ENCODE measurements at regions not wholly inside any gene's neighbourhood (a gene's known extent, or its start where the extent isn't known, plus 50 kb on each side); places are given as distances from the start of the nearest gene placed in this dataset.

DNA sequence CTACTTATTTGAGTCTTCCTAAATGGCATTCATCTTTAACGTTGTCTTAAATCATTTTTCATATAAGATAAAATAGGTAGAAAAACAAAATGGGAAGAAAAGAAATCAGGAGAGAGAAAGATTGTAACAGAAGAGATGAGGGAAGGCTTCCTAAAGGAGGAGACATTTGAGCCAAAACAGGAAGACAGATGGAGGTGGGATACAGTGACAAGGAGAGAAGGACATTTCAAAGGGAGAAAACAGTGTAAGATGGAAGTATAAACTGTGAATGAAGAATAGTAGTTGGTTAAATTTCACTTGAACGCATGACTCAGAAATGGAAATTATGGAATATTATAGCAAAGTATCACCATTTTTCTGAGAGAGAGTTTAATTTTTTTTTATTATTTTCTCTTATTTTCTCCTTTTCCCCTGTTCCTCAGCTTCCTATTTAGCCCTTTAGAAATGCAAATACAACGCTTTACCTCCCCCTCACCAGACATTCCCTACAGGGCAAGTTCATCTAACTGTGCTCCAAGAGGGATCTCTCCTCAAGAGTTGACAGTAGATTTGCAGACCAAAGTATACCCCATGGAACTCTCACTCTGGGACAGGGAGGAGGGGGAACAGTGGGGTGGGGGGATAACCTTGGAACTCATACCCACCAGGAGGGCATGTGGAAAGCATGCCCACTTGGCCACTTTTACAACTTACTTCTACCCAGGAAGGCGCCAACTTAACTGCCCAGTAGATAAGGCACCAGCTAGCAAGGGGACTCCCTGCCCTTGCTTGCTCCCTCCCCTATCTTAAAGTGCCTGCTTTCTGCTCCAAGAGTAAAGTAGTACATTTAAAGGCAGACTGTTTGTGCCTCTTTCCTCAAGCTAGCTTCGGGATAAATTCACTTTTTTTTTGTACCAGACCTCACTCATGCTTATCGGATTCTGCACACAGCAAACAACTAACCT is 304.7 kb upstream of the POU5F2 start:
- Histone ChIP-seq H3K4me1 (no peaks in the 10 kb centered on the region), H3K9me3 (no peaks in the 10 kb centered on the region), H3K4me3 (no peak overlapping the region), H3K27ac (no peak overlapping the region), H3K36me3 (peaks cover 0 to 39% (median 31%) of the 10 kb centered on the region in 4 donors), H3K27me3 (no peaks in the 10 kb centered on the region)
- TF ChIP-seq, protein P1, sequence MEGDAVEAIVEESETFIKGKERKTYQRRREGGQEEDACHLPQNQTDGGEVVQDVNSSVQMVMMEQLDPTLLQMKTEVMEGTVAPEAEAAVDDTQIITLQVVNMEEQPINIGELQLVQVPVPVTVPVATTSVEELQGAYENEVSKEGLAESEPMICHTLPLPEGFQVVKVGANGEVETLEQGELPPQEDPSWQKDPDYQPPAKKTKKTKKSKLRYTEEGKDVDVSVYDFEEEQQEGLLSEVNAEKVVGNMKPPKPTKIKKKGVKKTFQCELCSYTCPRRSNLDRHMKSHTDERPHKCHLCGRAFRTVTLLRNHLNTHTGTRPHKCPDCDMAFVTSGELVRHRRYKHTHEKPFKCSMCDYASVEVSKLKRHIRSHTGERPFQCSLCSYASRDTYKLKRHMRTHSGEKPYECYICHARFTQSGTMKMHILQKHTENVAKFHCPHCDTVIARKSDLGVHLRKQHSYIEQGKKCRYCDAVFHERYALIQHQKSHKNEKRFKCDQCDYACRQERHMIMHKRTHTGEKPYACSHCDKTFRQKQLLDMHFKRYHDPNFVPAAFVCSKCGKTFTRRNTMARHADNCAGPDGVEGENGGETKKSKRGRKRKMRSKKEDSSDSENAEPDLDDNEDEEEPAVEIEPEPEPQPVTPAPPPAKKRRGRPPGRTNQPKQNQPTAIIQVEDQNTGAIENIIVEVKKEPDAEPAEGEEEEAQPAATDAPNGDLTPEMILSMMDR (IDR thresholded peaks at IDR 0.05) = no peak
- TF ChIP-seq POLR2A (IDR thresholded peaks at IDR 0.05) = no peak
- no peak for TF ChIP-seq POLR2AphosphoS5 (IDR thresholded peaks at IDR 0.05)
- no peak for TF ChIP-seq EP300 (IDR thresholded peaks at IDR 0.05)
- DNase-seq = no peak
- intact Hi-C loops (cut with DNase I; ENCODE audit: low total_unique reads) = no loop called here
- WGBS, 5 donors = 76 to 88% (median 86%) methylated on average over 6 of the region's 6 CpGs

DNA sequence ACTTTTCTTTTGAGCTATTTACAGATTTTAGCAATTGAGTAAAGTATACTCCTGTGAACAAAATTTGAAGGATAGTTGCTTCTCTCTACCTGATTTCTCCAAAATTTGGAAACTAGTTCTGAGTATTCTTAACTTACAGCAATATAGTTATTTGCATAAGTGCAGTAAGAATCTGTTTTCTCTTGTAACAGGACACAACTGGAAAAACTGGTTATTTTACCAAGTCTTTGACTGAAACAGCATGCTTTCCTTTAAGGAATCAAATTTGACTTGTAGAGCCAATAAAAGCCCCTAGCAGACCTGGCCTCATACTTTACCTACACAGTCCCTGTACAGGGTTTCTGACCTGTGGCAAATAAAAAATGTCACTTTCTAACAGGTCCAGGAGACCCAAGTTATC is 301.9 kb upstream of the POU5F2 start:
- intact Hi-C loops (cut with DNase I; ENCODE audit: low total_unique reads) = no loop called here
- no peak for TF ChIP-seq EP300 (IDR thresholded peaks at IDR 0.05)
- TF ChIP-seq, protein P1 (IDR thresholded peaks at IDR 0.05) = no peak
- no peak for TF ChIP-seq POLR2A (IDR thresholded peaks at IDR 0.05)
- TF ChIP-seq POLR2AphosphoS5 (IDR thresholded peaks at IDR 0.05) = no peak
- Histone ChIP-seq H3K4me1 (no peaks in the 10 kb centered on the region), H3K36me3 (peaks cover 0 to 21% (median 11%) of the 10 kb centered on the region in 4 donors), H3K27me3 (no peaks in the 10 kb centered on the region), H3K4me3 (no peak overlapping the region), H3K9me3 (no peaks in the 10 kb centered on the region), H3K27ac (no peak overlapping the region)
- DNase-seq = no peak

DNA sequence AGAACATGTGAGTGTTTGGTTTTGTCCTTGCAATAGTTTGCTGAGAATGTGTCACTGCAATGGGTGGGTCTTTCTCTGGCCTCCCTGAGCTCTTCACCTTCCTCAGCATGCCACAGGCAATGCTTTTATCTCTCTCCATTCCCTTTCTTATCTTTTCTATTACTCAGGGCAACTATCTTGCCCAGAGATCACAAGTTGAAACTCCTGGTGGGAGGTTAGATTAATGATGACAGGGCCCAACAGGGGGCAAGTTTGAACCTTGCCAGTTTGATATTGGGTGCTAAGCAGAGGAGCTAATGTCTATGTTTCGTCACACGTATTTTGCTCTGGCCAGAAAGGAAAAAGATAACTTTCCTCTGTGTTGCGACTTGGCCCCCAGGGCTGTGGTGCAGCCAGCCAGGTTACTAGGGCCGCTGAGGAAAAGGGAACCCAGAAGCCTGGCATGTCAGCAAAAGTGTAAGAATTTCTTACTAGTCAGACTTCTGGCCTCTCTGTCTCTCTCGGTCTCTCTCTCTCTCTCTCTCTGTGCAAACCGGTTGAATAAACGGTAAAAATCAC is 299.3 kb upstream of the POU5F2 start:
- no peak for DNase-seq
- Histone ChIP-seq H3K4me3 (no peak overlapping the region), H3K9me3 (no peaks in the 10 kb centered on the region), H3K27ac (no peak overlapping the region), H3K27me3 (no peaks in the 10 kb centered on the region), H3K36me3 (peaks cover 0 to 12% (median 6%) of the 10 kb centered on the region in 4 donors), H3K4me1 (no peaks in the 10 kb centered on the region)
- intact Hi-C loops (cut with DNase I; ENCODE audit: low total_unique reads) = no loop called here
- WGBS, 5 donors = 80 to 92% (median 88%) methylated on average over 7 of the region's 7 CpGs
- TF ChIP-seq, protein P1 (IDR thresholded peaks at IDR 0.05) = no peak
- TF ChIP-seq POLR2A (IDR thresholded peaks at IDR 0.05) (no peak), POLR2AphosphoS5 (IDR thresholded peaks at IDR 0.05) (no peak), EP300 (IDR thresholded peaks at IDR 0.05) (no peak)

DNA sequence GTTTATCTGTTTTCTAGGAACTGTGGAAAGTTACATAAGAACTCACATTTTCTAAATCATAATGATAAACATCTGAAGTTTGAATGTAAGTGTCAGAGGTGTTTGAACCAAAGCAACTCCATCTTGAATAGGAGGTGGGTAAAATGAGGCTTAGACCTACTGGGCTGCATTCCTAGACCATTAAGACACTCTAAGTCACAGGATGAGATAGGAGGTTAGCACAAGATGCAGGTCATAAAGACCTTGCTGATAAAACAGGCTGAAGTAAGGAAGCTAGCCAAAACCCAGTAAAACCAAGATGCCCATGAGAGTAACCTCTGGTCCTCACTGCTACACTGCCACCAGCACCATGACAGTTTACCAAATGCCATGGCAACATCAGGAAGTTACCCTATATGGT is 297.7 kb upstream of the POU5F2 start:
- Histone ChIP-seq H3K27me3 (no peaks in the 10 kb centered on the region), H3K36me3 (peaks cover 0 to 2% (median under 1%) of the 10 kb centered on the region in 4 donors), H3K27ac (no peak overlapping the region), H3K9me3 (no peaks in the 10 kb centered on the region), H3K4me1 (no peaks in the 10 kb centered on the region), H3K4me3 (no peak overlapping the region)
- no peak for TF ChIP-seq POLR2A (IDR thresholded peaks at IDR 0.05)
- no peak for TF ChIP-seq EP300 (IDR thresholded peaks at IDR 0.05)
- TF ChIP-seq POLR2AphosphoS5 (IDR thresholded peaks at IDR 0.05) = no peak
- TF ChIP-seq, protein P1 (IDR thresholded peaks at IDR 0.05) = no peak
- intact Hi-C loops (cut with DNase I; ENCODE audit: low total_unique reads) = no loop called here
- DNase-seq = no peak
